Trophoblast cell (in vitro differentiated cells and primary cell): ENCODE measurements at regions not wholly inside any gene's neighbourhood (a gene's known extent, or its start where the extent isn't known, plus 50 kb on each side); places are given as distances from the start of the nearest gene placed in this dataset.
"Not testable (repeated sequence)": the region's sequence is repeated elsewhere in the genome, so short reads cannot be mapped to it uniquely, and the experiment has no call there.

ENCODE experiments used
- DNase-seq, 2 donors: peaks; one replicate each; pipeline ENCODE4 v3.0.0-alpha.2; 2016
- H2AFZ ChIP-seq: 2 replicates; pipeline ENCODE4 v1.6.1; 2013; ENCODE audit warnings: low read length, moderate library complexity, mild to moderate bottlenecking; ENCODE audit not compliant: insufficient read depth, poor library complexity
- H2AK5ac ChIP-seq: 2 replicates; pipeline ENCODE4 v1.6.1; 2013; ENCODE audit warnings: mild to moderate bottlenecking, low read length
- H2BK120ac ChIP-seq: 2 replicates; pipeline ENCODE4 v1.6.1; 2013; ENCODE audit warnings: low read length, mild to moderate bottlenecking, moderate library complexity; ENCODE audit not compliant: insufficient read depth, poor library complexity
- H2BK12ac ChIP-seq: 2 replicates; pipeline ENCODE4 v1.6.1; 2013; ENCODE audit warnings: mild to moderate bottlenecking, low read length, moderate library complexity
- H2BK5ac ChIP-seq: 2 replicates; pipeline ENCODE4 v1.6.1; 2013; ENCODE audit warnings: low read length, low read depth, moderate library complexity, mild to moderate bottlenecking; ENCODE audit not compliant: poor library complexity
- H3K14ac ChIP-seq: 2 replicates; pipeline ENCODE4 v1.6.1; 2013; ENCODE audit warnings: mild to moderate bottlenecking, low read length
- H3K18ac ChIP-seq: 2 replicates; pipeline ENCODE4 v1.6.1; 2013; ENCODE audit warnings: mild to moderate bottlenecking, low read length
- H3K23ac ChIP-seq: 2 replicates; pipeline ENCODE4 v1.6.1; 2013; ENCODE audit warnings: low read length
- H3K27ac ChIP-seq: 2 replicates; pipeline ENCODE4 v1.5.1; 2013; ENCODE audit warnings: low read depth, mild to moderate bottlenecking, inconsistent platforms, low read length, moderate library complexity
- H3K27me3 ChIP-seq: 2 replicates; pipeline ENCODE4 v1.6.1; 2013; ENCODE audit warnings: inconsistent platforms, mild to moderate bottlenecking, low read length, moderate library complexity; ENCODE audit not compliant: insufficient read depth
- H3K36me3 ChIP-seq, 2 experiments: 1 replicate in 1 of 2; 2 replicates in 1 of 2; pipeline ENCODE4 v1.6.1; 2013; ENCODE audit warnings: low read length in 2 of 2, mild to moderate bottlenecking in 2 of 2, moderate library complexity in 1 of 2; ENCODE audit not compliant: insufficient read depth in 2 of 2, control insufficient read depth in 1 of 2
- H3K4ac ChIP-seq: 2 replicates; pipeline ENCODE4 v1.6.1; 2013; ENCODE audit warnings: low read depth, mild to moderate bottlenecking, low read length, moderate library complexity
- H3K4me1 ChIP-seq, 2 experiments: 1 replicate in 1 of 2; 2 replicates in 1 of 2; pipeline ENCODE4 v1.6.1; 2013; ENCODE audit warnings: low read length in 2 of 2, mild to moderate bottlenecking in 2 of 2, moderate library complexity in 1 of 2; ENCODE audit not compliant: insufficient read depth in 2 of 2, control insufficient read depth in 1 of 2
- H3K4me2 ChIP-seq: 2 replicates; pipeline ENCODE4 v1.6.1; 2013; ENCODE audit warnings: inconsistent platforms, mild to moderate bottlenecking, low read length, moderate library complexity
- H3K4me3 ChIP-seq: 2 replicates; pipeline ENCODE4 v1.5.1; 2013; ENCODE audit warnings: mild to moderate bottlenecking, low read depth, low read length, inconsistent platforms
- H3K79me1 ChIP-seq: one replicate; pipeline ENCODE4 v1.6.1; 2013; ENCODE audit warnings: low read length
- H3K79me2 ChIP-seq: 2 replicates; pipeline ENCODE4 v1.6.1; 2013; ENCODE audit warnings: low read length, mild to moderate bottlenecking; ENCODE audit not compliant: control insufficient read depth, insufficient read depth, poor library complexity
- H3K9ac ChIP-seq: 2 replicates; pipeline ENCODE4 v1.6.1; 2013; ENCODE audit warnings: mild to moderate bottlenecking, low read length
- H3K9me3 ChIP-seq: 2 replicates; pipeline ENCODE4 v1.6.1; 2013; ENCODE audit warnings: low read depth, mild to moderate bottlenecking, control low read depth, inconsistent platforms, low read length; ENCODE audit not compliant: insufficient read depth
- H4K12ac ChIP-seq: 2 replicates; pipeline ENCODE4 v1.6.1; 2013; ENCODE audit warnings: low read depth, mild to moderate bottlenecking, low read length, moderate library complexity
- H4K8ac ChIP-seq: 2 replicates; pipeline ENCODE4 v1.6.1; 2013; ENCODE audit warnings: low read depth, mild to moderate bottlenecking, low read length, moderate library complexity
- H4K91ac ChIP-seq: one replicate; pipeline ENCODE4 v1.6.1; 2013; ENCODE audit warnings: low read depth, mild to moderate bottlenecking, low read length, moderate library complexity
- WGBS: extraction: QIAGEN DNeasy Blood & Tissue Kit; methylation state at CpG from one replicate; pipeline ENCODE4 v1.1.7; 2013; ENCODE audit warnings: missing lambda C conversion rate; ENCODE audit not compliant: insufficient read length, insufficient coverage; ENCODE audit errors: extremely low coverage; 5-methylcytosine and 5-hydroxymethylcytosine counted together

DNA sequence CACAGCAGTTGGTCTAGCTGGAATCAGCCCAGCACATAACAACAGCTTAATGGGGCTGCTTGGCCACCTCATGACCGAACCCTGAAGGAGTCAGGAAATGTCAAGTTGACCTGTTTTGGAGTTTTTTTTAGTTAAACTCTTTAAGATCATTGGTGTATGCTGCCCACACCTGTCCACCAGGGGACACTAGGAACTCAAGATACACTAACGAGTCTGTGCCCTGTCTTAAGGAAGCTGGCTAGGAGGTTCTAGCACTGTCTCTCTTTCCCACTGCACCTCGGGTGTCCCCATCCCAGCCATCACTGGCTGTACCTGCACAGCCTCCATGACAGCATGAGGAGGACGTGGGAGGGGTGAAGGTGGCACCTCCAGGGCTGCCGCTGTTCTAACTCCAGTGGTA is 364.9 kb upstream of the SOX1 start:
- DNase-seq, H4K12ac ChIP-seq, H2AK5ac ChIP-seq, H3K18ac ChIP-seq, H2BK12ac ChIP-seq, H3K79me2 ChIP-seq, H3K36me3 ChIP-seq, H2BK5ac ChIP-seq, H3K27me3 ChIP-seq, H2BK120ac ChIP-seq, H3K4me2 ChIP-seq, H3K23ac ChIP-seq, H3K4me3 ChIP-seq, H4K8ac ChIP-seq, H3K79me1 ChIP-seq, H4K91ac ChIP-seq, H2AFZ ChIP-seq, H3K27ac ChIP-seq, H3K14ac ChIP-seq, H3K9ac ChIP-seq, H3K4me1 ChIP-seq, H3K4ac ChIP-seq, H3K9me3 ChIP-seq: not testable (repeated sequence)
- no CpG with 5 or more reads among the region's 5 CpGs for WGBS
